Nephron progenitor cell (in vitro differentiated cells): ENCODE measurements at regions not wholly inside any gene's neighbourhood (a gene's known extent, or its start where the extent isn't known, plus 50 kb on each side); places are given as distances from the start of the nearest gene placed in this dataset.

Source experiments
- DNase-seq: peaks from one replicate; pipeline ENCODE4 v3.0.0; 2021
- H3K27ac Mint-ChIP-seq: 2 replicates; pipeline ENCODE4 v1.8.0; 2021; ENCODE audit warnings: mild to moderate bottlenecking, moderate library complexity, mixed read lengths
- H3K27me3 Mint-ChIP-seq: 2 replicates; pipeline ENCODE4 v1.8.0; 2021; ENCODE audit warnings: mild to moderate bottlenecking, low read depth, mixed read lengths; ENCODE audit not compliant: poor library complexity
- H3K36me3 Mint-ChIP-seq: 2 replicates; pipeline ENCODE4 v1.8.0; 2021; ENCODE audit warnings: low read depth, mixed read lengths
- H3K4me1 Mint-ChIP-seq: 2 replicates; pipeline ENCODE4 v1.8.0; 2021; ENCODE audit warnings: mixed read lengths
- H3K4me3 Mint-ChIP-seq: 2 replicates; pipeline ENCODE4 v1.8.0; 2021; ENCODE audit warnings: mild to moderate bottlenecking, moderate library complexity, mixed read lengths
- H3K9me3 Mint-ChIP-seq: 2 replicates; pipeline ENCODE4 v1.8.0; 2021; ENCODE audit warnings: mild to moderate bottlenecking, moderate library complexity, mixed read lengths
- TF ChIP-seq, protein P1 (sequence below): fragments of 200-600 bp; sonication (generic); IDR thresholded peaks from 2 replicates; pipeline ENCODE4 v1.5.0; 2021; ENCODE audit warnings: antibody characterized with exemption

DNA sequence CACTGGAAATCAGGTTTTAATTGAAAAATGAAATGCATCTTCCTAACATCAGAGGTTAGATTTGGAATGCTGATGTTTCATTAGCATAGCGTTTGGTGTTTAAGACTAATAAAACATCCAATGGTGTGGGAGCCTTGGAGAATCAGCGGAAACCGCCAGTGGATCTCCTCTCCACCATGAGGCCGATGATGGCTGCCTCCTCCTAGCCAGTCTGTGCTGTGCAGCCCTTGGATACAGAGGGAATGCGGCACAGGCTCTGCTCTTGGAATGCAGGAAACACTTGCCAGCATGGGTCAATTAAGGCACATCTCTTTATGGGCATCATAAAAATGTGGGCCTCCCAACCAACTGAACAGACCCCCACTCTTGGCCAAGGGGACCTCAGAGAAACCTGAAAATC, 259.9 kb downstream of the GLRX3 start:
- Mint-ChIP-seq H3K4me1 (no peaks in the 10 kb centered on the region), H3K27ac (no peak overlapping the region), H3K27me3 (peaks cover 1% of the 10 kb centered on the region), H3K4me3 (no peak overlapping the region), H3K9me3 (peaks cover 71% of the 10 kb centered on the region), H3K36me3 (no peaks in the 10 kb centered on the region)
- no peak for DNase-seq
- TF ChIP-seq, protein P1, sequence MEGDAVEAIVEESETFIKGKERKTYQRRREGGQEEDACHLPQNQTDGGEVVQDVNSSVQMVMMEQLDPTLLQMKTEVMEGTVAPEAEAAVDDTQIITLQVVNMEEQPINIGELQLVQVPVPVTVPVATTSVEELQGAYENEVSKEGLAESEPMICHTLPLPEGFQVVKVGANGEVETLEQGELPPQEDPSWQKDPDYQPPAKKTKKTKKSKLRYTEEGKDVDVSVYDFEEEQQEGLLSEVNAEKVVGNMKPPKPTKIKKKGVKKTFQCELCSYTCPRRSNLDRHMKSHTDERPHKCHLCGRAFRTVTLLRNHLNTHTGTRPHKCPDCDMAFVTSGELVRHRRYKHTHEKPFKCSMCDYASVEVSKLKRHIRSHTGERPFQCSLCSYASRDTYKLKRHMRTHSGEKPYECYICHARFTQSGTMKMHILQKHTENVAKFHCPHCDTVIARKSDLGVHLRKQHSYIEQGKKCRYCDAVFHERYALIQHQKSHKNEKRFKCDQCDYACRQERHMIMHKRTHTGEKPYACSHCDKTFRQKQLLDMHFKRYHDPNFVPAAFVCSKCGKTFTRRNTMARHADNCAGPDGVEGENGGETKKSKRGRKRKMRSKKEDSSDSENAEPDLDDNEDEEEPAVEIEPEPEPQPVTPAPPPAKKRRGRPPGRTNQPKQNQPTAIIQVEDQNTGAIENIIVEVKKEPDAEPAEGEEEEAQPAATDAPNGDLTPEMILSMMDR = no peak

DNA sequence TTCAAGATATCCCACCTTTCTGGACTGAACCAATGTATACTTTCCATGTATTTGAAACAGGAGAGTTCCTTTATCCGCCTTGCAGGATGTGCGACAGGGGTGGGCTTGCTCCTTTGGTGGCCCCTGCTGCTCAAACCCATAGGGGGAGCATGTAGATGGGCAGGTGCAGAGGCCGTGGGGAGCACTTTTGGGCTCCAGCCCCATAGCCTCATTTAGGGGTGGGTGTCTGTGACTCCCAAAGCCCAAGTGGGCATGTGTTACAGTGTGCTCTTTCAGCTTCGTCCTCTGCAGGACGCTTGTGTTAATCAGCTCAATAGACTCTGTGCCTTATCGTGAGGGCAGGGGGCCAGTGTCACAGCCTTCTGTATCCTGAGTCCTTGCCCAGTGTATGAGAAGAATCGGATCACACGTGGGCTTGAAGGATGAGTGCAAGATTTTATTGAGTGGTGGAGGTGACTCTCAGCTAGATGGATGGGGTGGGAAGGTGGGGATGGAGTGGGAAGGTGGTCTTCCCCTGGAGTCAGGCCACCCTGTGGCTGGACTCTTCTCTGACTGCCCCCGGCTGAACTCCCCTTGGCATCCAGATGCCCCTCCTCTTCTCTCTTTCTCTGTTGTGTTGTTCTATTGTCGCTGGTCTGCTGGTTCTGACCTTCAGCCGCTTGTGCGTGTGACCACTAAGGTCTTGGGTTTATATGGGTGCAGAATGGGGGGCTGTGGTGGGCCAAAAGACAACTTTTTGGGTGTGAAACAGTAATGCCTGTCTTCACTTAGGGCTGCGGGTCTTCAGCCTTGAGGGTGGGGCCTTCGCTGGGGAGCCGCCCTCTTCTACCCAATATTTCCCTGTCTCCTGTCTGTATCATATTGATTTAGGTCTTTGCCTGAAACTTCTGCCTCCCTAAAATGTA, 262.2 kb downstream of the GLRX3 start:
- no peaks in the 10 kb centered on the region for H3K36me3 Mint-ChIP-seq
- H3K27me3 Mint-ChIP-seq = no peaks in the 10 kb centered on the region
- H3K4me1 Mint-ChIP-seq = no peaks in the 10 kb centered on the region
- H3K4me3 Mint-ChIP-seq = no peak overlapping the region
- TF ChIP-seq, protein P1 = no peak
- H3K9me3 Mint-ChIP-seq = peaks cover 56% of the 10 kb centered on the region
- no peak for DNase-seq
- no peak overlapping the region for H3K27ac Mint-ChIP-seq

GRCh38 chr10:130399425-130399950, 263.3 kb downstream of the GLRX3 start:
- DNase-seq = no peak
- Mint-ChIP-seq H3K27me3 (peaks cover 8% of the 10 kb centered on the region), H3K36me3 (no peaks in the 10 kb centered on the region), H3K27ac (no peak overlapping the region), H3K4me3 (no peak overlapping the region), H3K4me1 (peaks cover 11% of the 10 kb centered on the region), H3K9me3 (peaks cover 44% of the 10 kb centered on the region)
- TF ChIP-seq, protein P1 = no peak

- Mint-ChIP-seq H3K27me3 (peaks cover 15% of the 10 kb centered on the region), H3K4me3 (no peak overlapping the region), H3K36me3 (no peaks in the 10 kb centered on the region), H3K27ac (no peak overlapping the region), H3K4me1 (peaks cover 25% of the 10 kb centered on the region), H3K9me3 (peaks cover 30% of the 10 kb centered on the region)
- no peak for DNase-seq
- TF ChIP-seq, protein P1 = no peak
These were observed 264.7 kb downstream of the GLRX3 start for GRCh38 chr10:130400890-130401289.

DNA sequence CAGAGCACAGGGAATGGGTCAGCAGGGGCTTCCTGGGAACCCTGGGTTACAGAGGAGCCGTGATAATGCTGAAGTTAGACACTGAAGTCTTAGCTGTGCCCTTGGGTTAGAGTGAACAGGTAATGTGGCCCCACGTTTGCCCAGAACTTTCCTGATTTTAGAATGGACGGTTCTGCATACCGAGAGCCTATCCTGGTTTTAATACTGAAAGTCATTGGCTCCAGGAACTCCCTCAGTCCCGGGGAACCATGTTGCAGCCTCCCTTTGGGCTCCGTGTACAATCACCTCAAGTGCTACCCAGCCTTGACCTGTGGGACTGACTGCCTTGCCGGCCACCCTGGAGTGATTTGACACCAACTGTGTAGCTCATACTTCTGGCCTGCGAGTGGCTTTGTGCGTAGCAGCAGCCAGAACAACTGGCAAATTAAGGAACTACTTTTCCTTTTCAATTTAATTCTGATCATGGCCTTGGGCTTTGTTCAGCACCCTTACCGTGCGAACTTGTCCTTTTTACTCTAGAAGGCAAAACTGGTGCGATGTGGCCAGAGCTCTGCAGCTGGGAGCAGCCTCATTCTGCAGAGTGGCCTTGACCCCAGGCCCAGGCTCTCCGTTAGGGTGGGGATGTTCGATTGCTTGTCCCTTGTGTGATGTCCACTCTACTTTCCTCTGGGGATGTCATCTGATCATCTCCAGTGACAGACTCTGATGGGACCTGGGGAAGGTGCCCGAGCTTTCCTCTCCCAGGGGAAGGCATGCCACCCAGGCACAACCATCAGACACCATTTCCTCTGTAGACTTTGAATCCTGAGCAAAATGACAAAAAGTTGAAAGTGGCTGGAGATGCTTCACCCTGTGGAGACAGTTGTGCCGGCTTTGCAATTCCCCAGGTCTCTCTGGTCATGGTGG, 265.9 kb downstream of the GLRX3 start:
- TF ChIP-seq, protein P1 = no peak
- Mint-ChIP-seq H3K4me1 (peaks cover 26% of the 10 kb centered on the region), H3K36me3 (no peaks in the 10 kb centered on the region), H3K27ac (no peak overlapping the region), H3K27me3 (peaks cover 15% of the 10 kb centered on the region), H3K4me3 (no peak overlapping the region), H3K9me3 (peaks cover 18% of the 10 kb centered on the region)
- DNase-seq = no peak
